SK-N-SH (cell line): ENCODE measurements at regions not wholly inside any gene's neighbourhood (a gene's known extent, or its start where the extent isn't known, plus 50 kb on each side); places are given as distances from the start of the nearest gene placed in this dataset.

Source experiments
- CTCF ChIA-PET: fragments of 300-600, 350-600 bp; formaldehyde crosslinking; extraction: SDS; loops from one replicate; lab custom pipeline; 2021; lab: Yijun Ruan, JAX
- POLR2A ChIA-PET: fragments of 350-600 bp; sonication (Branson Sonifier 250); formaldehyde crosslinking; extraction: SDS; loops from one replicate; lab custom pipeline; 2020; ENCODE audit warnings: antibody characterized with exemption, inconsistent platforms; lab: Yijun Ruan, JAX
- DNase-seq: peaks from one replicate; pipeline ENCODE4 v3.0.0; 2012
- H2AFZ ChIP-seq: fragments of 200-600 bp; sonication (generic); 2 replicates; pipeline ENCODE4 v1.8.1; 2016; ENCODE audit warnings: antibody characterized with exemption, mild to moderate bottlenecking, low read depth
- H3F3A ChIP-seq: fragments of 200-600 bp; sonication (generic); replicated peaks from 2 replicates; pipeline ENCODE3; 2016; ENCODE audit warnings: antibody characterized with exemption, mild to moderate bottlenecking; ENCODE audit not compliant: insufficient read depth
- H3K27ac ChIP-seq, 2 experiments: fragments of 200-500 bp in 1 of 2; fragments of 200-600 bp in 1 of 2; sonication (Bioruptor generic) in 1 of 2; sonication (generic), shearing (Covaris generic) in 1 of 2; 2 replicates each; pipeline versions ENCODE4 v1.5.1 to v1.6.1; 2014 to 2016; ENCODE audit warnings: low read depth in 2 of 2, inconsistent platforms in 1 of 2, low read length in 1 of 2, mild to moderate bottlenecking in 1 of 2, mixed read lengths in 1 of 2
- H3K27me3 ChIP-seq: fragments of 200-600 bp; sonication (generic), shearing (Covaris generic); 2 replicates; pipeline ENCODE4 v1.6.1; 2016; ENCODE audit warnings: mixed run types; ENCODE audit not compliant: insufficient read depth
- H3K36me3 ChIP-seq, 2 experiments: fragments of 200-500 bp in 1 of 2; fragments of 200-600 bp in 1 of 2; sonication (Bioruptor generic) in 1 of 2; sonication (generic) in 1 of 2; replicated peaks in 1 of 2; 2 replicates each; pipeline versions ENCODE3 to v1.5.1; 2014 to 2016; ENCODE audit warnings: low read length in 1 of 2, mild to moderate bottlenecking in 1 of 2; ENCODE audit not compliant: insufficient read depth in 2 of 2, control insufficient read depth in 1 of 2
- H3K4me1 ChIP-seq, 2 experiments: fragments of 200-500 bp in 1 of 2; fragments of 200-600 bp in 1 of 2; sonication (Bioruptor generic) in 1 of 2; sonication (generic), shearing (Covaris generic) in 1 of 2; 2 replicates each; pipeline versions ENCODE4 v1.5.1 to v1.6.1; 2014 to 2016; ENCODE audit warnings: low read depth in 1 of 2, low read length in 1 of 2, mixed run types in 1 of 2; ENCODE audit not compliant: insufficient read depth in 2 of 2, control insufficient read depth in 1 of 2
- H3K4me2 ChIP-seq: fragments of 200-600 bp; sonication (generic), shearing (Covaris generic); 2 replicates; pipeline ENCODE4 v1.6.1; 2017; ENCODE audit warnings: mixed run types
- H3K4me3 ChIP-seq, 2 experiments: fragments of 200-500 bp in 1 of 2; fragments of 200-600 bp in 1 of 2; sonication (Bioruptor generic) in 1 of 2; sonication (generic), shearing (Covaris generic) in 1 of 2; 2 replicates each; pipeline versions ENCODE4 v1.5.1 to v1.8.1; 2014 to 2016; ENCODE audit warnings: low read depth in 2 of 2, inconsistent platforms in 1 of 2, low read length in 1 of 2, mild to moderate bottlenecking in 1 of 2, mixed read lengths in 1 of 2, moderate library complexity in 1 of 2
- H3K79me2 ChIP-seq: fragments of 200-600 bp; sonication (generic); 2 replicates; pipeline ENCODE4 v1.8.1; 2017; ENCODE audit warnings: mild to moderate bottlenecking; ENCODE audit not compliant: insufficient read depth
- H3K9ac ChIP-seq: fragments of 200-600 bp; sonication (generic); 2 replicates; pipeline ENCODE4 v1.6.1; 2017; ENCODE audit warnings: mixed run types
- H3K9me2 ChIP-seq: fragments of 200-600 bp; sonication (generic); 2 replicates; pipeline ENCODE4 v1.6.1; 2017; ENCODE audit warnings: mixed run types
- H3K9me3 ChIP-seq: fragments of 200-600 bp; sonication (generic); 2 replicates; pipeline ENCODE4 v1.6.1; 2017; ENCODE audit warnings: mixed run types, mild to moderate bottlenecking, moderate library complexity
- H4K20me1 ChIP-seq: fragments of 200-600 bp; sonication (generic); 2 replicates; pipeline ENCODE4 v1.6.1; 2017; ENCODE audit warnings: mild to moderate bottlenecking, mixed run types; ENCODE audit not compliant: insufficient read depth
- CHD2 ChIP-seq: fragments of 150-350 bp; IDR thresholded peaks from 2 replicates; pipeline ENCODE4 v1.6.1; 2018; ENCODE audit warnings: low read length; ENCODE audit not compliant: partially characterized antibody
- EZH2phosphoT487 ChIP-seq: fragments of 200-600 bp; sonication (generic); IDR thresholded peaks from 2 replicates; pipeline ENCODE4 v1.6.1; 2017; ENCODE audit warnings: low read depth, mixed run types, mild to moderate bottlenecking, antibody characterized with exemption, moderate library complexity, borderline replicate concordance
- FOSL2 ChIP-seq: IDR thresholded peaks from 2 replicates; pipeline ENCODE4 v1.4.0; 2012; ENCODE audit warnings: low read depth, mild to moderate bottlenecking, moderate library complexity, borderline replicate concordance
- FOXJ3 ChIP-seq: sonication (generic); formaldehyde crosslinking; IDR thresholded peaks from 2 replicates; pipeline ENCODE4 v1.5.1; 2020; ENCODE audit warnings: mild to moderate bottlenecking, missing genetic modification reagents
- IRF3 ChIP-seq: fragments of 150-350 bp; IDR thresholded peaks from 2 replicates; pipeline ENCODE4 v1.6.1; 2016; ENCODE audit warnings: mild to moderate bottlenecking, low read depth, low read length
- JUND ChIP-seq: IDR thresholded peaks from 2 replicates; pipeline ENCODE4 v1.4.0; 2012
- MEF2A ChIP-seq: IDR thresholded peaks from 2 replicates; pipeline ENCODE4 v1.4.0; 2012; ENCODE audit warnings: low read depth, borderline replicate concordance
- NRF1 ChIP-seq: IDR thresholded peaks from 2 replicates; pipeline ENCODE4 v1.6.1; 2012; ENCODE audit warnings: low read depth, mild to moderate bottlenecking, low read length
- PBX3 ChIP-seq: IDR thresholded peaks from 2 replicates; pipeline ENCODE4; 2012
- RCOR1 ChIP-seq: fragments of 150-350 bp; IDR thresholded peaks from 2 replicates; pipeline ENCODE4 v1.6.1; 2017; ENCODE audit warnings: antibody characterized with exemption, low read length
- RFX5 ChIP-seq: IDR thresholded peaks from 2 replicates; pipeline ENCODE4 v1.6.1; 2012; ENCODE audit warnings: mild to moderate bottlenecking, improper control_type of control experiment, low read length
- SIN3A ChIP-seq: IDR thresholded peaks from 2 replicates; pipeline ENCODE4 v1.6.1; 2012; ENCODE audit warnings: low read depth, mild to moderate bottlenecking, low read length, moderate library complexity, borderline replicate concordance
- SMC3 ChIP-seq: IDR thresholded peaks from 2 replicates; pipeline ENCODE4 v1.6.1; 2012; ENCODE audit warnings: low read depth, low read length, improper control_type of control experiment
- TEAD4 ChIP-seq: IDR thresholded peaks from 2 replicates; pipeline ENCODE4 v1.4.0; 2012; ENCODE audit warnings: mild to moderate bottlenecking, borderline replicate concordance; ENCODE audit not compliant: insufficient read depth
- USF2 ChIP-seq: fragments of 150-350 bp; IDR thresholded peaks from 2 replicates; pipeline ENCODE4 v1.6.1; 2017; ENCODE audit warnings: antibody characterized with exemption, low read length, low read depth, borderline replicate concordance
- ZBTB33 ChIP-seq: IDR thresholded peaks from 2 replicates; pipeline ENCODE4 v1.4.0; 2012; ENCODE audit warnings: low read depth, borderline replicate concordance

- no peak for DNase-seq
- Histone ChIP-seq H3K27me3 (no peaks in the 10 kb centered on the region), H3K79me2 (no peaks in the 10 kb centered on the region), H3K9me2 (no peaks in the 10 kb centered on the region), H4K20me1 (no peaks in the 10 kb centered on the region), H3K27ac (no peak overlapping the region)
- no peak for TF ChIP-seq NRF1
- TF ChIP-seq RFX5, result no peak
- no peak for TF ChIP-seq JUND
- TF ChIP-seq ZBTB33, result no peak
- no peak for TF ChIP-seq FOSL2
- no peak for TF ChIP-seq TEAD4
- TF ChIP-seq EZH2phosphoT487, result no peak
- TF ChIP-seq RCOR1, result no peak
- no peak for TF ChIP-seq MEF2A
- TF ChIP-seq PBX3, result no peak
- TF ChIP-seq SIN3A, result no peak
- no peak for TF ChIP-seq IRF3
- TF ChIP-seq SMC3, result no peak
- TF ChIP-seq USF2, result no peak
- no peak for TF ChIP-seq CHD2
- no peak for TF ChIP-seq FOXJ3 (CRISPR knock-in tag)
- TF ChIP-seq, all 33 proteins: peak for 0
- Histone ChIP-seq H3F3A (no peaks in the 10 kb centered on the region), H2AFZ (no peak overlapping the region), H3K36me3 (no peaks in the 10 kb centered on the region), H3K9me3 (no peaks in the 10 kb centered on the region), H3K9ac (no peak overlapping the region), H3K4me3 (no peak overlapping the region), H3K4me1 (no peaks in the 10 kb centered on the region), H3K4me2 (no peak overlapping the region)
- ChIA-PET POLR2A (no interaction called here), CTCF (no interaction called here)
These were observed 276.7 kb upstream of the SGO1 start for GRCh38 chr3:20462723-20463122.
